IPS-NIHi11 (cell line): ENCODE measurements at regions not wholly inside any gene's neighbourhood (a gene's known extent, or its start where the extent isn't known, plus 50 kb on each side); places are given as distances from the start of the nearest gene placed in this dataset.

ENCODE experiments used
- DNase-seq: peaks from one replicate; pipeline ENCODE4 v3.0.0; 2012; ENCODE audit warnings: mixed read lengths, low spot score

- no peak for DNase-seq
Measured at GRCh38 chr3:94259291-94259690, 196.4 kb downstream of the NSUN3 start.

DNA sequence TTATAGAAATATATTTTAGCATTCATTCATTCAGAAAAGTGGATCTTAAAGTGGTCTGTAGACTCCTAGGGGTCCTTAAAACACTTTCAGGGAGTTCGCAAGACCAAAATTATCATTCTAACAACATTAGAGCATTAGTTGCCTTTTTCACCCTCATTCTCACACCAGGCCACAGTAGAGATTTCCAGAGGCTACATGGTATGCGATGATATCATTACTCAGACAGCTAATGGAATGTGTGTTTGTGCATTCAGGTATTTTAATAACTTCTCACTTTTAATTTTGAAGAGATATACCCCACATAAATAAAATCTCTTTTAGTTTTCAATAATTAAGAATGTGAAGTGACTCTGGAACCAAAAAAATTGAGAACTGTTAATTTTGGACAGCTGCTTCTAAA is 206.9 kb downstream of the NSUN3 start:
- DNase-seq: no peak

- DNase-seq: no peak
Measured at GRCh38 chr3:94272016-94272415, 209.2 kb downstream of the NSUN3 start.

DNA sequence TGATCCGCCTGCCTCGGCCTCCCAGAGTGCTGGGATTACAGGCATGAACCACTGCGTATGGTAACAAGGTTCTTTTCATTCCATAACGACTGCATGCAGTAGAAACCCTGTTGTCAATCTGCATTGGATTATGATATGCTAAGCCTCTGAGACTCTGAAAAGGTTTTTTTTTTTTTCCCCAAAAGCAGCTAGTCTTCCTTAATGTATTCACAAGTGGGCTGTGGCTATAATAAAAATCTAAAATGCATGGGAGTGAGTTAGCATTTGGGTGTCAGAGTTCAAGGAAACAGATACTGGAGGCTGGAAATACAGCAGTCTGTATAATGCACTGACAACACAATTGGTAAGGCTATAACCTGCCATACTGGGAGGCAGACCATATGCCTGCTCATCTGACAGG is 218.1 kb downstream of the NSUN3 start:
- no peak for DNase-seq

DNA sequence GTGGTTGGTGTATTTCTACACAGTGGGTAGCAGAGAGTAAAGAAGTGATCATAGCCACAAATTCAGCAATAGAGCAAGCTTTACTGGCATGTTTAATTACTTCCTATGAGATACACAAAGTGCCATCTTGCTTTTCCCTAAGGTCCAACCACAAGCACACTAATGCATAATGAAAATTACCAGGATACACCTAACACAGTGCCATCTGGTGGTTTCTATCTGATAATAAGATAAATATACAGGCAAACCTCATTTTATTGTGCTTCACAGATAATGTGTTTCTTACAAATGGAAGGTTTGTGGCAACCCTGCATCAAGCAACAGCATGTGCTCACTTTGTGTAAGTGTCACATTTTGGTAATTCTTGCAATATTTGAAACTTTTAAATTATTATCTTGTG is 223.0 kb downstream of the NSUN3 start:
- no peak for DNase-seq

GRCh38 chr3:94291686-94292085 is 228.8 kb downstream of the NSUN3 start:
- no peak for DNase-seq

GRCh38 chr3:94292151-94292550 is 229.3 kb downstream of the NSUN3 start:
- DNase-seq: no peak

GRCh38 chr3:94293793-94294195 is 230.9 kb downstream of the NSUN3 start:
- no peak for DNase-seq

DNA sequence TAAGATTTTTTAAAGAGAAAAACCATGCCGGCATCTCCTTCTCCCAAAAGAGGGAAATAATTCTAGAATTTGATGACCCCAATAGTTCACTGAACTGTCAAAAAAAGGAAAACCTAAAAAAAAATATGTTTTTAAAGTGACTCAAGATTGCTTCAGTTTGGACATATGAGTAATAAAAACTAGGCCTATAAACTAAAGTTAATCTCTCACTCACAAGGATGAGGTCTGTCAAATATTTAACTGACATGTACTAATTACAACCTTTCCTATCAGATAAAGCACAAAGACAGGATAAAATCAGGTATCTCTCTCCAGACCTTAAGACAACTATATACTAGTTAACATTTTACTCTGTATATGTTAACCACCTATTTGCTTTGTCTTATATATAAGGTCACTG is 231.9 kb downstream of the NSUN3 start:
- DNase-seq: no peak

DNA sequence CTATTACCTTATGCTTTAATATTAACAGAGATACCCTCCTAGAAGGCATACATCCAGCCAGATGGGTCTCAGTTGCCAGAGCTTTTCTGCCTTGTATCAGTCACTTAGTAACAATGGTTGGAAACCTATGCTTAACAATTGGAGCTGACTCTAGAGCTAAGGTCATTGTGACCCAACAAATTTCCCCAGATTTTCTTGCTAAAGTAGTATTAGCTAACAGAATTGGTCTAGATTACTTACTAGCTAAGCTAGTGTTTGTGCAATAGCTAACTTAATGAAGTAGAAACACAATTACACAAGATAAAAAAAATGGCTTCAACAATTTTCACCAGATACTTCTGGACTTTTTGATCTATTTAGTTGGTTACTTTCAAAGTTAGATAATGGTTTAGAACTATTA is 236.9 kb downstream of the NSUN3 start:
- DNase-seq: no peak

DNA sequence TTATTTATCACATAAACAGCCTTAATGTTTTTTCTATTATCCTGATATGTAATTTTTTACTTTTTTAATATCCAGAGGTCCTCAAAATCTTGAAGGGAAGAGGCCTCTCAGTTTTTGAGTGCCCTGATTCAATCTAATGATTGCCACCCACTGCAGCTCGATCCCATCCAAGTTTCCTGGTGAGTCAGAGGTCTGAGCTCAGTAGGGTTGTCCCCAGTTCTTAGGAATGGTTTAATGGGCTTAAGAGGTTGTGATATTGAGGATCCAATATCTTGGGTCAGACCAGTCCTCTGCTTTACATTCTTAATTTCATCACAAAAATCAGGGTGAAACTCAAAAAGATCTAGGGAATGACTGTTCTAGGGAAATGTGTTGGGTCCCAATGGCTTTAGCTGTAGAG is 238.5 kb downstream of the NSUN3 start:
- no peak for DNase-seq

DNA sequence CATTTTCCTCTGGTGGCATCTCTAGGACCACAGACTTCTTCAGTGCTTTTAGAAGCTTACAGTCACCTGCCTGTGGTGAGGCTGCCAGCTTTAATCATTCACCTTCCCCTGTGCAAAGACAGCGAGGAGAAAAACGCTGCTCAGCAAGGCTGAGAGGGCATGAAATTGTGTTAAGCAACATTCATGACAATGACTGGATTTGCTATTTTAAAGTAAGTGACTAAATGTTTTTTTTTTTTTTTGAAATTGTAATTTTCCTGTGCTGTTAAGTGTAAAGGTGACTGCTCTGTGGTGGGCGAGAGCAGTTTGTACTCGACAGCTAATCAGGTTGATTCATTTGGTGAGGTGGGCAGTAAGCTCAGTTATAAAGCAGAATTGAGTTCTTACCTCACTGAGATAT is 240.4 kb downstream of the NSUN3 start:
- no peak for DNase-seq

DNA sequence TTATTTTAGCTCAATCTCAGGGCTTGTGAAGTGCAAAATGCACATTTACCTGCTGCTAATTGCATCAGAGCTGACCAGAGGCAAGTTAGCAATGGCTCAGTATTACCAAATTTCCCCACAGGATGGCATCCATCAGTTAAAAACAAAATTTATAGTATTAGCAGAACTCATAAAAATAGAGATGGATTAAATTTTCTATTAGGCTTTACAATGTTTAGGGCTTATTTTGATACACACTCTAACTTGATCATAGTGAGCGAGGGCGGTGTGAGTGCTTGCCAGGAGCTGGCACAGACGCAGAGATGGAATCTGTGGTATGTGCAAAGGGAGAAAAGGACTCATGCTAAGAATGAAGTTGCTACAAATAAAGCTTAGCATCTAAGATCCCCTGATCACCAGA is 241.0 kb downstream of the NSUN3 start:
- DNase-seq: no peak

- DNase-seq: no peak
Measured at GRCh38 chr3:94304954-94305353, 242.1 kb downstream of the NSUN3 start.

DNA sequence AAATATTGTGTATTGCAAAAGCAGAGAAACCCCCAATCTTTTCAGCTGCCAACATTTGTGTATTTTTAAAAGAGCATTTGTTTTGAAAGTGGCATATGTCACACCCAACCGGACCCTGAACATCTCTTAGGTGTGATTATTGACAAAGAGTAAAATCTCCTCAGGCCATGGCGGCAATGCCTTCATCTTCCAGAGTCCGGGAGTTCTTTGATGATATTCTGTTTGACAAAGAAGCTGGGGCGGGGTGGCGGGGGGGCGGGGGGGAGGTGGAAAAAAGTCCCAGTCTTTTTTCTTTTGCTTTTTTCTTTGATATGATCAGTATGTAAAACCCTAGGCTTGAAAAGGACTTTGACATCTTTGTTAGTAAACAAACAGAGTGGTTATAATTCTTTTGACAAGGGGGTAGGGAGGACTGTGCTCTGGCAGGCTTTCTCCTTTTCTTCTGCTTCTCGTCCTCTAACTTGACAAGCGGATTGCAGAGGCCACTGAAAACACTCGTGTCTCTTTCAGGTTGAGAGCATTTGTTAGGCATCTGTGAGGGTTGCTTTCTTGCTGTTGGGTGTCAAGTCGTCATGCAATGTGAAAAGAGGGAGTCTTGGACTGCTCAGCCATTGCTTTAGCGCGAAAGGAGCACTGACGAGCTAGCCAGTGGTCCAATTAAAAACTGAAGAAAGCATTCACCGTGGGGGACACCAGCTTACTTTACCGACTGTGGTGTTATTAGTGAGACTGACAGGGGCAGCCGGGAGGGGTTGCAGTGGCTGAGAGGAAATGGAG is 243.2 kb downstream of the NSUN3 start:
- DNase-seq: no peak

- no peak for DNase-seq
Measured at GRCh38 chr3:94307588-94307987, 244.7 kb downstream of the NSUN3 start.

DNA sequence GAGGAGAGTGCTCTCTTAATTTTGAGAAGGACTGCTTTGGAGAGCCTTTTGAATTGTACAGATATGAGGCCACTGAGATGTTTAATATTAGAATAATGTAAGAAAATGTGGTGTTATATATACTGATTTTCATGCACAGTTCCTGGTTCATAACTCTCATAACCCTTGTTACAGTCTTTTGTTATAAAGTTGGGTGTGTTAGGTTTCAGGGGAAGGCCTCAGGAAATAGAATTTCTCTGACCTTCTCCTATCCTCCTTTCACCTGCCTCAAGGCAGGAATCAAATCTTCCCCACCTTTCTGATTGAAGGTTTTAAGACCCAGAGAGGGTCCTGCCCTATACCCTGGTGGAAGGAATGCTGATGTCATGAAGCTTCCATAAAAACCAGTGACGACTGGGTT is 245.9 kb downstream of the NSUN3 start:
- DNase-seq: no peak

- DNase-seq: no peak
Measured at GRCh38 chr3:94310341-94311135, 247.7 kb downstream of the NSUN3 start.

DNA sequence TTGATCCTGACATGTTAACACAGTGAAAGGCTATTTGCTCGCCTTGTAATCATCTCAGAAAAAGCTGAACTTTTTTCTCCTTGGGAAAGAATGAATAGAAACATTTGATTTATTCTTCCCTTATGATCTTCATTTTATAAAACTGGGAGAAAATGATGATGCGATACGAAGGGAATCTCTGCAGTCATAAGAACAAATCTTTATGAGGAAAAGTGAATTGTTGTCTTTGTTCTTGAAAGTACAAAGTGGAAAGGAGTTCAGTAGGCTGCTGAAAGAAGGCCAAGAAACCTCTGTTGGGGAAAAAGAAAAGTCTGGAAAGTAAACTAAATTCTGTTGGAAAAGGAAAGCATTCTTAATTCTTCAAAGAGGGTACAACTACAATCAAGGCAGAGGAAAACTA is 248.8 kb downstream of the NSUN3 start:
- no peak for DNase-seq

- DNase-seq: no peak
Measured at GRCh38 chr3:94314218-94314883, 251.5 kb downstream of the NSUN3 start.

DNA sequence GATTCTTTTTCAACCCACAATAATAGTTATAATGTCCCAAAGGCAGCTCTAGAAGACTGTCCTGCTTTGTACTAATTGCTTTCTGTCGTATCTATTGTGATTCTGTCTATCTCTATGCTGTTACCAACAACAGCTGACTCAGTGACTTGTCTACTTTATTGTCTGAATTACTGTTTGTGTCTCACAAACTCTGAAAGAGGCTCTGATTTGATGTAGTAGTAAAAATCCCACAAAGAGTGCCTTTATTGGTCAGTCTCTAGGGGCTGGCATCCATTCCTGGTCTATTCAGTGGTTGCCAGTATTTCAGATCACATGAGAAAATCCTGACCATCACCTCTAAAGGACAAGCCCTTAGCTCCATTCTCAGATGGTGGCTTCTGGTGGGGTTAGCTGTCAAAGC is 254.2 kb downstream of the NSUN3 start:
- DNase-seq: no peak

DNA sequence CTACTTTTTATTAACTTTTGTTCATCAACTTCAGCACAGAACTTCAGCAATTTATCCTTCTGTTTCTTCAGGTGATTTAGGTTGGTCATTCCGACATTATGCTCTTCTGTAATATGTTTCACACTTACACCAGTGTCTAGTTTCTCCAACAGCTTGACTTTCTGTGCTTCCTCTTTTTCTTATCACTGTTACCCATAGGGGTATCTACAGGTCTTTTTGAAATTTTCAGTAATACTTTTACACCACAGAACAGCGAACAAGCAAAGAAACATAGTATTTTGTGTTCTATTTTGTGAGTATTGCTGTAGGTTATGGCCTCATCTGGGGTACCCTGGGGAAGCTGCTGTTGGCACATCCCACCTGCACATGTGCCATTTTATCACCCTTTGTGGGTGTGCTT is 260.7 kb downstream of the NSUN3 start:
- no peak for DNase-seq

GRCh38 chr3:94331831-94332230 is 269.0 kb downstream of the NSUN3 start:
- DNase-seq: no peak
